Activated naive CD8-positive, alpha-beta T cell treated with anti-CD3 and anti-CD28 coated beads for 36 hours (primary cell): ENCODE measurements at regions not wholly inside any gene's neighbourhood (a gene's known extent, or its start where the extent isn't known, plus 50 kb on each side); places are given as distances from the start of the nearest gene placed in this dataset.
A peak's percentile ranks its signal among the peaks of the same experiment; 100 is the strongest.

Source experiments
- DNase-seq: peaks from one replicate; pipeline ENCODE4 v3.0.0; 2021
- H3K27ac Mint-ChIP-seq: one replicate; pipeline ENCODE4 v1.8.0; 2022; ENCODE audit warnings: mild to moderate bottlenecking, moderate library complexity, mixed read lengths
- H3K27me3 Mint-ChIP-seq: one replicate; pipeline ENCODE4 v1.8.0; 2022; ENCODE audit warnings: mild to moderate bottlenecking, mixed read lengths
- H3K36me3 Mint-ChIP-seq: one replicate; pipeline ENCODE4 v1.8.0; 2021; ENCODE audit warnings: mild to moderate bottlenecking, mixed read lengths
- H3K4me1 Mint-ChIP-seq: one replicate; pipeline ENCODE4 v1.8.0; 2021; ENCODE audit warnings: mixed read lengths
- H3K4me3 Mint-ChIP-seq: one replicate; pipeline ENCODE4 v1.8.0; 2022; ENCODE audit warnings: mild to moderate bottlenecking, moderate library complexity, mixed read lengths
- H3K9me3 Mint-ChIP-seq: one replicate; pipeline ENCODE4 v1.8.0; 2022; ENCODE audit warnings: mixed read lengths

GRCh38 chr7:106765727-106766355, 99.2 kb upstream of the PIK3CG start:
- Mint-ChIP-seq H3K4me1 (peaks cover 36% of the 10 kb centered on the region), H3K27ac (no peak overlapping the region), H3K27me3 (no peaks in the 10 kb centered on the region), H3K9me3 (no peaks in the 10 kb centered on the region), H3K4me3 (no peak overlapping the region), H3K36me3 (peaks cover 2% of the 10 kb centered on the region)
- DNase-seq: no peak

GRCh38 chr7:106766551-106766950, 98.5 kb upstream of the PIK3CG start:
- Mint-ChIP-seq H3K4me1 (peaks cover 36% of the 10 kb centered on the region), H3K36me3 (peaks cover 2% of the 10 kb centered on the region), H3K27ac (no peak overlapping the region), H3K4me3 (no peak overlapping the region), H3K9me3 (no peaks in the 10 kb centered on the region), H3K27me3 (no peaks in the 10 kb centered on the region)
- no peak for DNase-seq

GRCh38 chr7:106767078-106767477, 98.0 kb upstream of the PIK3CG start:
- Mint-ChIP-seq H3K4me1 (peaks cover 37% of the 10 kb centered on the region), H3K4me3 (peak overlapping the region; percentile 22), H3K9me3 (no peaks in the 10 kb centered on the region), H3K27ac (peak overlapping the region; percentile 83), H3K27me3 (no peaks in the 10 kb centered on the region), H3K36me3 (peaks cover 2% of the 10 kb centered on the region)
- no peak for DNase-seq

GRCh38 chr7:106767498-106768323, 97.4 kb upstream of the PIK3CG start:
- peak overlapping the region; percentile 83 for H3K27ac Mint-ChIP-seq
- no peak for DNase-seq
- no peaks in the 10 kb centered on the region for H3K27me3 Mint-ChIP-seq
- peaks cover 42% of the 10 kb centered on the region for H3K4me1 Mint-ChIP-seq
- peaks cover 2% of the 10 kb centered on the region for H3K36me3 Mint-ChIP-seq
- peaks cover under 1% of the 10 kb centered on the region for H3K9me3 Mint-ChIP-seq
- H3K4me3 Mint-ChIP-seq: peak overlapping the region; percentile 32

GRCh38 chr7:106768324-106768751, 96.7 kb upstream of the PIK3CG start:
- peaks cover 2% of the 10 kb centered on the region for H3K9me3 Mint-ChIP-seq
- H3K4me3 Mint-ChIP-seq: peak overlapping the region; percentile 32
- no peaks in the 10 kb centered on the region for H3K27me3 Mint-ChIP-seq
- peaks cover 2% of the 10 kb centered on the region for H3K36me3 Mint-ChIP-seq
- no peak for DNase-seq
- peak overlapping the region; percentile 83 for H3K27ac Mint-ChIP-seq
- H3K4me1 Mint-ChIP-seq: peaks cover 47% of the 10 kb centered on the region

GRCh38 chr7:106770191-106770590, 94.9 kb upstream of the PIK3CG start:
- no peak overlapping the region for H3K27ac Mint-ChIP-seq
- H3K36me3 Mint-ChIP-seq: peaks cover 7% of the 10 kb centered on the region
- DNase-seq: no peak
- H3K4me3 Mint-ChIP-seq: no peak overlapping the region
- no peaks in the 10 kb centered on the region for H3K27me3 Mint-ChIP-seq
- H3K4me1 Mint-ChIP-seq: peaks cover 49% of the 10 kb centered on the region
- H3K9me3 Mint-ChIP-seq: peaks cover 2% of the 10 kb centered on the region

- peak overlapping the region; percentile 89 for H3K27ac Mint-ChIP-seq
- peaks cover 41% of the 10 kb centered on the region for H3K4me1 Mint-ChIP-seq
- no peak for DNase-seq
- peaks cover 9% of the 10 kb centered on the region for H3K36me3 Mint-ChIP-seq
- H3K4me3 Mint-ChIP-seq: no peak overlapping the region
- H3K9me3 Mint-ChIP-seq: peaks cover 6% of the 10 kb centered on the region
- no peaks in the 10 kb centered on the region for H3K27me3 Mint-ChIP-seq
These were observed 92.4 kb upstream of the PIK3CG start for GRCh38 chr7:106772655-106773108.

GRCh38 chr7:106773228-106773627, 91.9 kb upstream of the PIK3CG start:
- DNase-seq: no peak
- no peaks in the 10 kb centered on the region for H3K27me3 Mint-ChIP-seq
- peaks cover 6% of the 10 kb centered on the region for H3K9me3 Mint-ChIP-seq
- H3K4me3 Mint-ChIP-seq: no peak overlapping the region
- peak overlapping the region; percentile 83 for H3K27ac Mint-ChIP-seq
- peaks cover 36% of the 10 kb centered on the region for H3K4me1 Mint-ChIP-seq
- H3K36me3 Mint-ChIP-seq: peaks cover 8% of the 10 kb centered on the region

GRCh38 chr7:106773721-106774120, 91.4 kb upstream of the PIK3CG start:
- H3K9me3 Mint-ChIP-seq: peaks cover 6% of the 10 kb centered on the region
- peaks cover 32% of the 10 kb centered on the region for H3K4me1 Mint-ChIP-seq
- DNase-seq: no peak
- peaks cover 8% of the 10 kb centered on the region for H3K36me3 Mint-ChIP-seq
- H3K27ac Mint-ChIP-seq: no peak overlapping the region
- H3K4me3 Mint-ChIP-seq: no peak overlapping the region
- H3K27me3 Mint-ChIP-seq: no peaks in the 10 kb centered on the region

GRCh38 chr7:106774213-106774767, 90.8 kb upstream of the PIK3CG start:
- DNase-seq: no peak
- peaks cover 6% of the 10 kb centered on the region for H3K9me3 Mint-ChIP-seq
- peaks cover 29% of the 10 kb centered on the region for H3K4me1 Mint-ChIP-seq
- H3K27me3 Mint-ChIP-seq: no peaks in the 10 kb centered on the region
- H3K4me3 Mint-ChIP-seq: no peak overlapping the region
- no peak overlapping the region for H3K27ac Mint-ChIP-seq
- H3K36me3 Mint-ChIP-seq: peaks cover 8% of the 10 kb centered on the region

- H3K27me3 Mint-ChIP-seq: no peaks in the 10 kb centered on the region
- peaks cover 23% of the 10 kb centered on the region for H3K4me1 Mint-ChIP-seq
- no peak overlapping the region for H3K4me3 Mint-ChIP-seq
- peaks cover 8% of the 10 kb centered on the region for H3K36me3 Mint-ChIP-seq
- no peak overlapping the region for H3K27ac Mint-ChIP-seq
- H3K9me3 Mint-ChIP-seq: peaks cover 6% of the 10 kb centered on the region
- peak; percentile 46 for DNase-seq
These were observed 90.1 kb upstream of the PIK3CG start for GRCh38 chr7:106774768-106775551.

- H3K4me3 Mint-ChIP-seq: no peak overlapping the region
- H3K36me3 Mint-ChIP-seq: peaks cover 8% of the 10 kb centered on the region
- H3K9me3 Mint-ChIP-seq: peaks cover 6% of the 10 kb centered on the region
- DNase-seq: no peak
- no peaks in the 10 kb centered on the region for H3K27me3 Mint-ChIP-seq
- peaks cover 19% of the 10 kb centered on the region for H3K4me1 Mint-ChIP-seq
- no peak overlapping the region for H3K27ac Mint-ChIP-seq
These were observed 89.5 kb upstream of the PIK3CG start for GRCh38 chr7:106775552-106775936.

GRCh38 chr7:106775975-106776607, 89.0 kb upstream of the PIK3CG start:
- no peaks in the 10 kb centered on the region for H3K27me3 Mint-ChIP-seq
- no peak for DNase-seq
- peaks cover 19% of the 10 kb centered on the region for H3K4me1 Mint-ChIP-seq
- H3K4me3 Mint-ChIP-seq: no peak overlapping the region
- H3K27ac Mint-ChIP-seq: no peak overlapping the region
- peaks cover 6% of the 10 kb centered on the region for H3K9me3 Mint-ChIP-seq
- peaks cover 8% of the 10 kb centered on the region for H3K36me3 Mint-ChIP-seq

- DNase-seq: no peak
- H3K36me3 Mint-ChIP-seq: peaks cover 8% of the 10 kb centered on the region
- peaks cover 19% of the 10 kb centered on the region for H3K4me1 Mint-ChIP-seq
- H3K9me3 Mint-ChIP-seq: peaks cover 6% of the 10 kb centered on the region
- no peak overlapping the region for H3K4me3 Mint-ChIP-seq
- H3K27me3 Mint-ChIP-seq: no peaks in the 10 kb centered on the region
- H3K27ac Mint-ChIP-seq: no peak overlapping the region
These were observed 88.3 kb upstream of the PIK3CG start for GRCh38 chr7:106776618-106777347.
